Urothelium cell line (cell line): ENCODE measurements at regions not wholly inside any gene's neighbourhood (a gene's known extent, or its start where the extent isn't known, plus 50 kb on each side); places are given as distances from the start of the nearest gene placed in this dataset.

Experiments used
- DNase-seq: peaks from one replicate; pipeline ENCODE4 v3.0.0; 2011; ENCODE audit warnings: low spot score, mixed read lengths
- FAIRE-seq: peaks from 2 replicates; lab custom pipeline; 2011; peaks lifted over from hg19 to GRCh38; lab: Jason Lieb, UNC

GRCh38 chr3:140809316-140809715 is 131.5 kb downstream of the TRIM42 start:
- FAIRE-seq (no peak), DNase-seq (no peak)

- DNase-seq, result no peak
Measured at GRCh38 chr3:140816372-140817195, 125.1 kb upstream of the SLC25A36 start.

GRCh38 chr3:140821493-140821892 is 120.1 kb upstream of the SLC25A36 start:
- no peak for FAIRE-seq
- no peak for DNase-seq

More at GRCh38 chr3:140816372-140817195, 125.1 kb upstream of the SLC25A36 start:
- no peak for FAIRE-seq

- no peak for FAIRE-seq
- no peak for DNase-seq
Measured at GRCh38 chr3:140822401-140823047, 119.1 kb upstream of the SLC25A36 start.

- DNase-seq (no peak), FAIRE-seq (no peak)
Measured at GRCh38 chr3:140823106-140823505, 118.5 kb upstream of the SLC25A36 start.

- DNase-seq (no peak), FAIRE-seq (no peak)
Measured at GRCh38 chr3:140827894-140828293, 113.7 kb upstream of the SLC25A36 start.

GRCh38 chr3:140828585-140828984 is 113.1 kb upstream of the SLC25A36 start:
- DNase-seq, result no peak
- FAIRE-seq, result no peak

- no peak for DNase-seq
- no peak for FAIRE-seq
Measured at GRCh38 chr3:140829796-140830195, 111.8 kb upstream of the SLC25A36 start.

GRCh38 chr3:140830391-140830790 is 111.2 kb upstream of the SLC25A36 start:
- DNase-seq (no peak), FAIRE-seq (no peak)

- DNase-seq, result no peak
- FAIRE-seq, result no peak
Measured at GRCh38 chr3:140832883-140833282, 108.8 kb upstream of the SLC25A36 start.

- peak; percentile 39 for DNase-seq
- FAIRE-seq, result no peak
Measured at GRCh38 chr3:140834266-140835037, 107.2 kb upstream of the SLC25A36 start.

- DNase-seq (no peak), FAIRE-seq (no peak)
Measured at GRCh38 chr3:140842984-140843649, 98.5 kb upstream of the SLC25A36 start.

- DNase-seq, result no peak
- no peak for FAIRE-seq
Measured at GRCh38 chr3:140843656-140844055, 98.0 kb upstream of the SLC25A36 start.

GRCh38 chr3:140844072-140844471 is 97.6 kb upstream of the SLC25A36 start:
- FAIRE-seq, result no peak
- DNase-seq, result no peak

GRCh38 chr3:140845882-140846281 is 95.8 kb upstream of the SLC25A36 start:
- no peak for DNase-seq
- FAIRE-seq, result no peak

GRCh38 chr3:140848666-140849065 is 93.0 kb upstream of the SLC25A36 start:
- FAIRE-seq (no peak), DNase-seq (no peak)

- FAIRE-seq (no peak), DNase-seq (peak; percentile 66)
Measured at GRCh38 chr3:140850210-140850955, 91.3 kb upstream of the SLC25A36 start.

- FAIRE-seq (no peak), DNase-seq (no peak)
Measured at GRCh38 chr3:140854961-140855360, 86.7 kb upstream of the SLC25A36 start.

GRCh38 chr3:140856905-140857304 is 84.7 kb upstream of the SLC25A36 start:
- FAIRE-seq (no peak), DNase-seq (no peak)

GRCh38 chr3:140857993-140858392 is 83.6 kb upstream of the SLC25A36 start:
- no peak for FAIRE-seq
- no peak for DNase-seq
